Uterus (tissue), 2 donors: ENCODE measurements at regions not wholly inside any gene's neighbourhood (a gene's known extent, or its start where the extent isn't known, plus 50 kb on each side); places are given as distances from the start of the nearest gene placed in this dataset.
"Not testable (repeated sequence)": the region's sequence is repeated elsewhere in the genome, so short reads cannot be mapped to it uniquely, and the experiment has no call there.

Experiments used
- CTCF ChIP-seq, 4 experiments: fragments of 200-600 bp in 2 of 4; fragments of 450-650 bp in 2 of 4; sonication (generic) in 2 of 4; IDR thresholded peaks; one replicate each; pipeline ENCODE4 v1.5.1; 2016 to 2019; ENCODE audit warnings: antibody characterized with exemption in 4 of 4, mild to moderate bottlenecking in 2 of 4, moderate library complexity in 1 of 4
- POLR2A ChIP-seq, 2 donors: fragments of 450-650 bp; IDR thresholded peaks; one replicate each; pipeline ENCODE4 v1.6.1; 2016; ENCODE audit warnings: antibody characterized with exemption in 2 of 2, mild to moderate bottlenecking in 1 of 2, moderate library complexity in 1 of 2

- not testable (repeated sequence) for TF ChIP-seq CTCF, POLR2A (IDR thresholded peaks at IDR 0.05)
Measured at GRCh38 chr1:166409253-166410082, 242.7 kb upstream of the FAM78B start.
